GM21825 (cell line): ENCODE measurements at regions not wholly inside any gene's neighbourhood (a gene's known extent, or its start where the extent isn't known, plus 50 kb on each side); places are given as distances from the start of the nearest gene placed in this dataset.
"Not testable (repeated sequence)": the region's sequence is repeated elsewhere in the genome, so short reads cannot be mapped to it uniquely, and the experiment has no call there.

Source experiments
- ATAC-seq: cut with Tn5 transposase; IDR thresholded peaks from one replicate; pipeline ENCODE4 v1.9.1; 2021; ENCODE audit warnings: mild to moderate bottlenecking, moderate library complexity; ENCODE audit not compliant: unreplicated experiment

GRCh38 chr1:189654906-189655305 is 822.8 kb downstream of the BRINP3 start:
- no peak for ATAC-seq

DNA sequence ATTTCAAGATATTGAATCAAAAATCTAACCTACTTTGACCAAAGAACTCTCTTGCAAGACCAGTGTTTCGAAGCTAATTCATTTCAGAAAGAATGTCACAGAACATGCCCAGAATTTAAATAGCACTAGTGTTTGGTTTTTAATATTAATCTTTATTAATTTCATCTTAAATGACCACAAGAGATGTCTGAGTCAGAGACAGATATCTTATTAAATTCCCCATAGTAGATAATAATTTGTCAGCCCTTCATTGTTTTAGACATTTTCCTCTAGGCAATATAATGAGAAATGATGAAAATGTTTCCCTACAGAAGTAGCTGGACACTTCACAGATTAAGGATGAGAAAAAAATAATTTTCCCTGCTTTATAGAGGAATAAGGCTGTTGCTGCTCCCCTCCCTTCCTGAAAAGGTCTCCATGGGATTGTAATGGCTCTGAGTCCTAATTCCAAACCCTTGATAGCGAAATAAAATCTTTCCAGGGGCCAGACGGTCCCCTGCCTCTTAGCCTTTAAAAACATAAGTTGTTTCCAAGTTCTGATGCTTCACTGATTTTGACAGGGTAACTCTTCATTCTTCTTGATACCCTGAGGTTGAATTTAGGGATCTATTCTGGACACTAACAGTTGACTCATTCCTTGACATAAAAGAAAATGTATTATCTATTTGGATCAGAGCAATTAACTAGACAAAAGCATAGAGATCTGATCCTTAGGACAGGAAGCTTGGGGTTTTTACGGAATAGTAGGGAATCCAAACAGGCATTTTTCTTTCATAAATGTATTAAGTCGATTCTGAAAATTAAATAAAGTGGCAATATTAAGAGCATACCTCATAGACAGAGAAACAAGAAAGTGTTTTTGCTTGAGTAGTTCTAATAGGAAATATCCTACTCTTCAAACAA is 820.8 kb downstream of the BRINP3 start:
- no peak for ATAC-seq

DNA sequence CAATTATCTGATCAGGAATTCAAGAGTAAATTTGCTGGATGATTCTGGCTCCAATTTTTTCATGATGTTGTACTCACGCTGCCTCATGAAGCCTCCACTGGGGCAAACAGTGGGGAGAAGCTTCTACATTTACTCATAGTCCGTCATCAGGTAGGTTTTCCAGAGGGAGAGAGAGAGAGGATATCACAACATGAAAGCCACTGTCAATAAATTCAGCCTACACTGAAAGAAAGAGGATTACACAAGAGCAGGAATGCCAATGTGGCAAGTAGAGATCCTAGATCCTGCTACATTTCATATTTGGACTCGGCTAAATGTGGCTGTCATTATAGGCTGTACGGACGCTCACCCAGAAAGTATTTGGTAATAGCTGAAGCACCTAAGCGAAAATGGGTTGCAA is 819.9 kb downstream of the BRINP3 start:
- no peak for ATAC-seq

DNA sequence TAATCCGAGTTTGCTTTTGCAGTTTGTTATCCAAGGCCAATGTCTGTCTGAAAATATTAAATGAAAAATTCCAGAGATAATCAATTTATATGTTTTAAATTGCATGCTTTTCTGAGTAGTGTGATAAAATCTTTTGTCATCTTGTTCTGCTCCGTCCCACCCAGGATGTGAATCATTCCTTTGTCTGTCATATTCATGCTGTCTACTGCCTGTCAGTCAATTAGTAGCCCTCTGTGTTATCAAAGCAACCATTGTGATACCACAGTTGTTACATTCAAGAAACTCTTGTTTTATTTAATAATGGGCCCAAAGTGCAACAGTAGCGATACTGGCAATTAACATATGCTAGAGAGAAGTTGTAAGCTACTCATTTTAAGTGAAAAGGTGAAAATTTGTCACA is 819.3 kb downstream of the BRINP3 start:
- no peak for ATAC-seq

- ATAC-seq: no peak
These were observed 817.9 kb downstream of the BRINP3 start for GRCh38 chr1:189659731-189660130.

DNA sequence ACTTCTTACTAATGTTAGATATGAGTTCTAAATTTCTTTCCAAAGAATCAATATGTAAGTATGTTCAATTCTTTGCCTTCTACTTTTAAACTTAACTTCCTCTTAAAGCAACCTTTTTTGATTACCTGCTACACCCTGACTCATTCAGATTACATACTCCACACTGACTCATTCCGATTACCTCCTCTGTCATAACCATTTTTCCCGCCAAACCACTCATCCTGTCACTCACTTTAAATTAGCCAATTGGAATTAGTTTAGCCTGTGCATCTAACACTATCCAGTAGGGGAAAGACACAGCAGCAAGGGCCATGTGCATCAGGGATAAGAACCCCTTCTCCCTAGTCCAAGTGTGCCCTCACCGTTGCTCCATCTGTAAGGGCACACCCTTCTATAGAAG is 815.5 kb downstream of the BRINP3 start:
- ATAC-seq: no peak

- no peak for ATAC-seq
These were observed 807.8 kb downstream of the BRINP3 start for GRCh38 chr1:189669846-189670245.

DNA sequence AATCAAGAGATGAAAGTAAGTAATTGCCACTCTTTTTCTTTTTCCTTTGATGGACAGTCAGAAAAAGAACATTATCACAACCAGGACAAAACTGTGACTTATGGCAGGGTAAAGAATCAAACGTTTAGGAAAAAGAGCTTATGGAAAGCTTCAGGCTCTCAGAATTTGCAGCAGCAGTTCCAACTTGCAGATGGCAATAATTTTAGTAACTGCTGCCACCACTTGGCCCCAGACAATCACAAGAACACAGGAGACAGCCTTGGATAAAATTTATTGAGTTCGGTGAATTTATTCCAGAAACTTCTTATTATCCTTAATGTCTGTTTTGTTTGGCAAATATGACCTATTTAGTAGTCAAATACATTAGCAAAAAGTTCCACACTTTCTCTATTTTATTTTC is 804.4 kb downstream of the BRINP3 start:
- ATAC-seq: no peak

GRCh38 chr1:189675712-189676244 is 801.9 kb downstream of the BRINP3 start:
- no peak for ATAC-seq

DNA sequence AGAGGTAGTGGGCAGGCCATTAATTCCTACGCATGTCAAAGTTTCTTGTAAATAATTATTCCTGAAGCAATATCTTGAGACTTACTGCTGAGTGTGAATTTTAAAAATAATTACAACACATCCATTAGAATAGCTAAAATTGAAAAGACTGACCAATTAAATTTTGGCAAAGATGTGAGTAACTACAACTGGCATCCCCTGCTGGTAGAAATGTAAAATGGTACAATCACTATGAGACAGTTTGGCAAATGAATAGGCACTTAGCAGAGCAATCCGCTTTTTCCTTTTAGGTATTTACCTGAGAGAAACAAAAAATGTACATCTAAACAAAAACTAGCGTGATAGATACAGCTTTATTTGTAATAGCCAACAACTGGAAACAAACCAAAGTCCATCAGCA is 798.9 kb downstream of the BRINP3 start:
- ATAC-seq: no peak

- no peak for ATAC-seq
These were observed 796.3 kb downstream of the BRINP3 start for GRCh38 chr1:189681252-189681919.

- no peak for ATAC-seq
These were observed 795.1 kb downstream of the BRINP3 start for GRCh38 chr1:189682591-189682990.

GRCh38 chr1:189686288-189686687 is 791.4 kb downstream of the BRINP3 start:
- no peak for ATAC-seq

GRCh38 chr1:189693140-189693539 is 784.5 kb downstream of the BRINP3 start:
- no peak for ATAC-seq

- ATAC-seq: no peak
These were observed 781.4 kb downstream of the BRINP3 start for GRCh38 chr1:189696297-189696696.

DNA sequence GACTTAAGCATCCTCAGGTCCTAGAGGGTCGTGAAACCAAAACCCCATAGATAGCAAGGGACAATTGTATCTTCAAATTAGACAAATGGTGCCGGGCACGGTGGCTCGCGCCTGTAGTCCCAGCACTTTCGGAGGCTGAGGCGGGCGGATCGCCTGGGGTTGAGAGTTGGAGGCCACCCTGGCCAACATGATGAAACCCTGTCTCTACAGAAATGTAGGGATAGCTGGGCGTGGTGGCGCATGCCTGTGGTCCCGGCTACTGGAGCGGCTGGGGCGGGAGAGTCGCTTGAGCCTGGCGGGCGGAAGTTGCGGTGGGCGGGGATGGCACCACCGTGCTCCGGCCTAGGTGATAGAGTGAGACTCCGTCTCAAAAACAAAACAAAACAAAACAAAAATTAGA is 780.6 kb downstream of the BRINP3 start:
- ATAC-seq: no peak

GRCh38 chr1:189701606-189702005 is 776.1 kb downstream of the BRINP3 start:
- ATAC-seq: no peak

- ATAC-seq: no peak
These were observed 771.1 kb downstream of the BRINP3 start for GRCh38 chr1:189706594-189706993.

GRCh38 chr1:189708674-189709073 is 769.0 kb downstream of the BRINP3 start:
- no peak for ATAC-seq

GRCh38 chr1:189718147-189718795 is 759.4 kb downstream of the BRINP3 start:
- not testable (repeated sequence) for ATAC-seq

DNA sequence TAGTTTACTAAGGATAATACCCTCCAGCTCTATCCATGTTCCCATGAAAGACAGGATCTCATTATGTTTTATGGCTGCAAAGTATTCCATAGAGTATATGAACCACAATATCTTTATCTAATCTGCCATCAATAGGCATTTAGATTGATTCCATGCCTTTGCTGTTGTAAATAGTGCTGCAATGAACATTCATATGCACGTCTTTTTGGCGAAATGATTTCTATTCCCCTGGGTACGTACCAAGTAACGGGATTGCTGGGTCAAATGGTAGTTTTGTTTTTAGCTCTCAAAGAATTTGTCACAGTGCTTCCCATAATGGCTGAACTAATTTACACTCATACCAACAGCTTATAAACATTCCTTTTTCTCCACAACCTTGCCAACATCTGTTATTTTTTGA is 750.9 kb downstream of the BRINP3 start:
- no peak for ATAC-seq

GRCh38 chr1:189751311-189751710 is 726.4 kb downstream of the BRINP3 start:
- no peak for ATAC-seq
